GM23338 (cell line): ENCODE measurements at regions not wholly inside any gene's neighbourhood (a gene's known extent, or its start where the extent isn't known, plus 50 kb on each side); places are given as distances from the start of the nearest gene placed in this dataset.

Experiments
- ATAC-seq: fragments of 200-7000 bp; cut with Tn5 transposase; 3 replicates; pipeline ENCODE4 v1.9.1; 2020
- DNase-seq: peaks from one replicate; pipeline ENCODE4 v3.0.0-alpha.2; 2015; ENCODE audit warnings: low spot score
- H2AFZ ChIP-seq: fragments of 200-600 bp; sonication (generic); 2 replicates; pipeline ENCODE4 v1.8.0; 2016; ENCODE audit warnings: antibody characterized with exemption, mild to moderate bottlenecking, moderate library complexity
- H3F3A ChIP-seq: fragments of 200-600 bp; sonication (generic); replicated peaks from 2 replicates; pipeline ENCODE4 v1.8.0; 2017; ENCODE audit warnings: antibody characterized with exemption, mixed run types, low read depth
- H3K27ac ChIP-seq: fragments of 200-600 bp; sonication (generic); 2 replicates; pipeline ENCODE4 v1.6.1; 2016; ENCODE audit warnings: low read depth
- H3K27me3 ChIP-seq: fragments of 200-600 bp; sonication (generic); 2 replicates; pipeline ENCODE4 v1.8.0; 2016; ENCODE audit warnings: mild to moderate bottlenecking, mixed run types, moderate library complexity; ENCODE audit not compliant: insufficient read depth
- H3K36me3 ChIP-seq: fragments of 200-600 bp; sonication (generic); 2 replicates; pipeline ENCODE4 v1.8.0; 2016; ENCODE audit warnings: mild to moderate bottlenecking; ENCODE audit not compliant: insufficient read depth
- H3K4me1 ChIP-seq: fragments of 200-600 bp; sonication (generic); 2 replicates; pipeline ENCODE4 v1.8.0; 2016; ENCODE audit warnings: mild to moderate bottlenecking, moderate library complexity; ENCODE audit not compliant: insufficient read depth
- H3K4me2 ChIP-seq: fragments of 200-600 bp; sonication (generic); 2 replicates; pipeline ENCODE4 v1.7.1; 2017; ENCODE audit warnings: mixed run types
- H3K4me3 ChIP-seq: fragments of 200-600 bp; sonication (generic); 2 replicates; pipeline ENCODE4 v1.6.1; 2016; ENCODE audit warnings: mixed run types
- H3K79me2 ChIP-seq: fragments of 200-600 bp; sonication (generic); replicated peaks from 2 replicates; pipeline ENCODE4 v1.8.0; 2017; ENCODE audit warnings: mild to moderate bottlenecking; ENCODE audit not compliant: insufficient read depth
- H3K9me2 ChIP-seq: fragments of 200-600 bp; sonication (generic); 2 replicates; pipeline ENCODE4 v1.8.0; 2017; ENCODE audit not compliant: insufficient read depth
- H4K20me1 ChIP-seq: fragments of 200-600 bp; sonication (generic); replicated peaks from 2 replicates; pipeline ENCODE4 v1.8.0; 2017; ENCODE audit warnings: mild to moderate bottlenecking; ENCODE audit not compliant: insufficient read depth
- H3K27ac Mint-ChIP-seq: 2 replicates; pipeline ENCODE4 v1.8.0; 2020; ENCODE audit warnings: inconsistent platforms, mild to moderate bottlenecking, moderate library complexity, mixed read lengths
- H3K27me3 Mint-ChIP-seq: 3 replicates; pipeline ENCODE4 v1.8.0; 2022; ENCODE audit warnings: low read depth, mild to moderate bottlenecking, moderate library complexity, mixed read lengths, inconsistent platforms; ENCODE audit not compliant: insufficient read depth, poor library complexity
- H3K36me3 Mint-ChIP-seq: 3 replicates; pipeline ENCODE4 v1.8.0; 2021; ENCODE audit warnings: low read depth, mild to moderate bottlenecking, inconsistent platforms, moderate library complexity, mixed read lengths
- H3K4me1 Mint-ChIP-seq: 3 replicates; pipeline ENCODE4 v1.8.0; 2020; ENCODE audit warnings: mild to moderate bottlenecking, inconsistent platforms, mixed read lengths
- H3K4me3 Mint-ChIP-seq: 3 replicates; pipeline ENCODE4 v1.8.0; 2021; ENCODE audit warnings: moderate library complexity, mild to moderate bottlenecking, inconsistent platforms, mixed read lengths
- H3K9me3 Mint-ChIP-seq: 3 replicates; pipeline ENCODE4 v1.8.0; 2020; ENCODE audit warnings: moderate library complexity, mild to moderate bottlenecking, inconsistent platforms, mixed read lengths
- CREB1 ChIP-seq: fragments of 250-450 bp; sonication (Bioruptor Pico); IDR thresholded peaks from 2 replicates; pipeline ENCODE4 v1.5.0; 2020; ENCODE audit warnings: low read depth, mild to moderate bottlenecking, moderate library complexity
- CTCF ChIP-seq, 2 experiments: fragments of 200-600 bp in 1 of 2; sonication (generic) in 1 of 2; conservative IDR thresholded peaks; 2 replicates each; pipeline versions ENCODE4 v1.5.1 to v1.6.1; 2016 to 2017; ENCODE audit warnings: antibody characterized with exemption in 2 of 2, low read depth in 2 of 2, mild to moderate bottlenecking in 2 of 2, moderate library complexity in 1 of 2
- ETS1 ChIP-seq: IDR thresholded peaks from 2 replicates; pipeline ENCODE4 v1.6.1; 2016; ENCODE audit warnings: antibody characterized with exemption
- ZNF462 ChIP-seq: fragments of 250-450 bp; sonication (Bioruptor Pico); IDR thresholded peaks from 2 replicates; pipeline ENCODE4 v1.5.0; 2020; ENCODE audit warnings: mild to moderate bottlenecking, moderate library complexity

- no peak for TF ChIP-seq ZNF462 (CRISPR knock-in tag)
- TF ChIP-seq CREB1 = no peak
- TF ChIP-seq ETS1 = no peak
These were observed 94.7 kb downstream of the ENGASE start (continued) for GRCh38 chr17:79169366-79169765.

GRCh38 chr17:79168486-79169055 is 93.9 kb downstream of the ENGASE start:
- Mint-ChIP-seq H3K27me3 (peaks cover 1% of the 10 kb centered on the region), H3K9me3 (no peaks in the 10 kb centered on the region), H3K4me3 (no peak overlapping the region), H3K36me3 (no peaks in the 10 kb centered on the region; the same call in 2 of the 3 replicates), H3K27ac (no peak overlapping the region), H3K4me1 (no peaks in the 10 kb centered on the region; the same call in 1 of the 3 replicates)
- no peaks in the 10 kb centered on the region for H3F3A ChIP-seq
- no peak overlapping the region for H3K4me3 ChIP-seq
- no peaks in the 10 kb centered on the region for H3K36me3 ChIP-seq
- no peak for DNase-seq
- H3K27me3 ChIP-seq = no peaks in the 10 kb centered on the region
- no peaks in the 10 kb centered on the region for H3K79me2 ChIP-seq
- no peak overlapping the region for H3K4me2 ChIP-seq
- no peak overlapping the region for H2AFZ ChIP-seq
- no peak overlapping the region for H3K27ac ChIP-seq
- no peaks in the 10 kb centered on the region for H4K20me1 ChIP-seq
- no peaks in the 10 kb centered on the region for H3K4me1 ChIP-seq
- TF ChIP-seq ZNF462 (CRISPR knock-in tag) (no peak), CTCF (conservative IDR thresholded peaks at IDR 0.05; ENCODE audit: low read depth in 2 of 2) (peak in 1 of 2 experiments; percentile 47; a peak in 2 of 4 replicates)
- ATAC-seq = peak; percentile 74
- no peaks in the 10 kb centered on the region for H3K9me2 ChIP-seq
